ENCODE measurements at regions not wholly inside any gene's neighbourhood (a gene's known extent, or its start where the extent isn't known, plus 50 kb on each side); places are given as distances from the start of the nearest gene placed in this dataset.

DNA sequence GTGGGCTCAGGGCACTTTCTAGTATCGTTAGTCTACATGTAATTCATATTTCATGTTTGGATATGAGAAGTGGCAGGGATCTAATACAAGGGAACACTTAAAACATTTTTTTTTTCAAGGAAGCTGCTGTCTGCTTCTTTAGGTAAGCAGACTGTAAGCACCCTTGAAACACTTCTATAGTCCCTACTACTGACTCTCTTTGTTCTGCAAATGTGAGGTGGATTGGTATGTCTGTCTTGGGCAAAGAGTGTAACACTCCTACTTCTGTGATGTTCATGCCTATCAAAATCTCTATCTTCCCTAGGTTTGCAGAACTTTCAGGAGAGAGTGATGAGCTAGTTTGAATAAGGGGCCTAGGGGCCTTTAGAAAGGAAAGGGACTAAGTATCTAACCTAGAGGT lies 93.9 kb downstream of the ZNF330 start:
- TF ChIP-seq EZH2phosphoT487 (IDR thresholded peaks at IDR 0.05; ENCODE audit: low read depth, severe bottlenecking, unreplicated experiment) (no peak), CTCF (IDR thresholded peaks at IDR 0.05; ENCODE audit: poor library complexity) (no peak), EZH2 (IDR thresholded peaks at IDR 0.05; ENCODE audit: borderline replicate concordance) (no peak)
